SK-N-SH (cell line): ENCODE measurements at regions not wholly inside any gene's neighbourhood (a gene's known extent, or its start where the extent isn't known, plus 50 kb on each side); places are given as distances from the start of the nearest gene placed in this dataset.

Experiments
- CTCF ChIA-PET: fragments of 300-600, 350-600 bp; formaldehyde crosslinking; extraction: SDS; loops from one replicate; lab custom pipeline; 2021; lab: Yijun Ruan, JAX
- POLR2A ChIA-PET: fragments of 350-600 bp; sonication (Branson Sonifier 250); formaldehyde crosslinking; extraction: SDS; loops from one replicate; lab custom pipeline; 2020; ENCODE audit warnings: antibody characterized with exemption, inconsistent platforms; lab: Yijun Ruan, JAX
- DNase-seq: peaks from one replicate; pipeline ENCODE4 v3.0.0; 2012
- H2AFZ ChIP-seq: fragments of 200-600 bp; sonication (generic); 2 replicates; pipeline ENCODE4 v1.8.1; 2016; ENCODE audit warnings: antibody characterized with exemption, mild to moderate bottlenecking, low read depth
- H3F3A ChIP-seq: fragments of 200-600 bp; sonication (generic); replicated peaks from 2 replicates; pipeline ENCODE3; 2016; ENCODE audit warnings: antibody characterized with exemption, mild to moderate bottlenecking; ENCODE audit not compliant: insufficient read depth
- H3K27ac ChIP-seq, 2 experiments: fragments of 200-500 bp in 1 of 2; fragments of 200-600 bp in 1 of 2; sonication (Bioruptor generic) in 1 of 2; sonication (generic), shearing (Covaris generic) in 1 of 2; 2 replicates each; pipeline versions ENCODE4 v1.5.1 to v1.6.1; 2014 to 2016; ENCODE audit warnings: low read depth in 2 of 2, inconsistent platforms in 1 of 2, low read length in 1 of 2, mild to moderate bottlenecking in 1 of 2, mixed read lengths in 1 of 2
- H3K27me3 ChIP-seq: fragments of 200-600 bp; sonication (generic), shearing (Covaris generic); 2 replicates; pipeline ENCODE4 v1.6.1; 2016; ENCODE audit warnings: mixed run types; ENCODE audit not compliant: insufficient read depth
- H3K36me3 ChIP-seq, 2 experiments: fragments of 200-500 bp in 1 of 2; fragments of 200-600 bp in 1 of 2; sonication (Bioruptor generic) in 1 of 2; sonication (generic) in 1 of 2; replicated peaks in 1 of 2; 2 replicates each; pipeline versions ENCODE3 to v1.5.1; 2014 to 2016; ENCODE audit warnings: low read length in 1 of 2, mild to moderate bottlenecking in 1 of 2; ENCODE audit not compliant: insufficient read depth in 2 of 2, control insufficient read depth in 1 of 2
- H3K4me1 ChIP-seq, 2 experiments: fragments of 200-500 bp in 1 of 2; fragments of 200-600 bp in 1 of 2; sonication (Bioruptor generic) in 1 of 2; sonication (generic), shearing (Covaris generic) in 1 of 2; 2 replicates each; pipeline versions ENCODE4 v1.5.1 to v1.6.1; 2014 to 2016; ENCODE audit warnings: low read depth in 1 of 2, low read length in 1 of 2, mixed run types in 1 of 2; ENCODE audit not compliant: insufficient read depth in 2 of 2, control insufficient read depth in 1 of 2
- H3K4me2 ChIP-seq: fragments of 200-600 bp; sonication (generic), shearing (Covaris generic); 2 replicates; pipeline ENCODE4 v1.6.1; 2017; ENCODE audit warnings: mixed run types
- H3K4me3 ChIP-seq, 2 experiments: fragments of 200-500 bp in 1 of 2; fragments of 200-600 bp in 1 of 2; sonication (Bioruptor generic) in 1 of 2; sonication (generic), shearing (Covaris generic) in 1 of 2; 2 replicates each; pipeline versions ENCODE4 v1.5.1 to v1.8.1; 2014 to 2016; ENCODE audit warnings: low read depth in 2 of 2, inconsistent platforms in 1 of 2, low read length in 1 of 2, mild to moderate bottlenecking in 1 of 2, mixed read lengths in 1 of 2, moderate library complexity in 1 of 2
- H3K79me2 ChIP-seq: fragments of 200-600 bp; sonication (generic); 2 replicates; pipeline ENCODE4 v1.8.1; 2017; ENCODE audit warnings: mild to moderate bottlenecking; ENCODE audit not compliant: insufficient read depth
- H3K9ac ChIP-seq: fragments of 200-600 bp; sonication (generic); 2 replicates; pipeline ENCODE4 v1.6.1; 2017; ENCODE audit warnings: mixed run types
- H3K9me2 ChIP-seq: fragments of 200-600 bp; sonication (generic); 2 replicates; pipeline ENCODE4 v1.6.1; 2017; ENCODE audit warnings: mixed run types
- H3K9me3 ChIP-seq: fragments of 200-600 bp; sonication (generic); 2 replicates; pipeline ENCODE4 v1.6.1; 2017; ENCODE audit warnings: mixed run types, mild to moderate bottlenecking, moderate library complexity
- H4K20me1 ChIP-seq: fragments of 200-600 bp; sonication (generic); 2 replicates; pipeline ENCODE4 v1.6.1; 2017; ENCODE audit warnings: mild to moderate bottlenecking, mixed run types; ENCODE audit not compliant: insufficient read depth
- ELF1 ChIP-seq: IDR thresholded peaks from 2 replicates; pipeline ENCODE4 v1.4.0; 2012
- EZH2phosphoT487 ChIP-seq: fragments of 200-600 bp; sonication (generic); IDR thresholded peaks from 2 replicates; pipeline ENCODE4 v1.6.1; 2017; ENCODE audit warnings: low read depth, mixed run types, mild to moderate bottlenecking, antibody characterized with exemption, moderate library complexity, borderline replicate concordance
- FOSL2 ChIP-seq: IDR thresholded peaks from 2 replicates; pipeline ENCODE4 v1.4.0; 2012; ENCODE audit warnings: low read depth, mild to moderate bottlenecking, moderate library complexity, borderline replicate concordance
- FOXJ3 ChIP-seq: sonication (generic); formaldehyde crosslinking; IDR thresholded peaks from 2 replicates; pipeline ENCODE4 v1.5.1; 2020; ENCODE audit warnings: mild to moderate bottlenecking, missing genetic modification reagents
- FOXM1 ChIP-seq: IDR thresholded peaks from 2 replicates; pipeline ENCODE4 v1.4.0; 2012; ENCODE audit warnings: low read depth, mild to moderate bottlenecking
- GATA2 ChIP-seq: sonication (generic); formaldehyde crosslinking; IDR thresholded peaks from 2 replicates; pipeline ENCODE4 v1.5.0; 2020; ENCODE audit warnings: mild to moderate bottlenecking, missing genetic modification reagents
- RAD21 ChIP-seq: IDR thresholded peaks from 2 replicates; pipeline ENCODE4 v1.6.1; 2012; ENCODE audit warnings: mild to moderate bottlenecking, low read length
- SIN3A ChIP-seq: IDR thresholded peaks from 2 replicates; pipeline ENCODE4 v1.6.1; 2012; ENCODE audit warnings: low read depth, mild to moderate bottlenecking, low read length, moderate library complexity, borderline replicate concordance
- SMC3 ChIP-seq: IDR thresholded peaks from 2 replicates; pipeline ENCODE4 v1.6.1; 2012; ENCODE audit warnings: low read depth, low read length, improper control_type of control experiment
- TAF1 ChIP-seq: IDR thresholded peaks from 2 replicates; pipeline ENCODE4 v1.6.1; 2012; ENCODE audit warnings: low read depth, mild to moderate bottlenecking, low read length, moderate library complexity, borderline replicate concordance
- TCF12 ChIP-seq: IDR thresholded peaks from 2 replicates; pipeline ENCODE4 v1.4.0; 2012
- TEAD4 ChIP-seq: IDR thresholded peaks from 2 replicates; pipeline ENCODE4 v1.4.0; 2012; ENCODE audit warnings: mild to moderate bottlenecking, borderline replicate concordance; ENCODE audit not compliant: insufficient read depth
- YY1 ChIP-seq: IDR thresholded peaks from 2 replicates; pipeline ENCODE4 v1.4.0; 2012; ENCODE audit warnings: low read depth, mild to moderate bottlenecking
- WGBS: methylation state at CpG from one replicate; pipeline ENCODE4 v1.1.6; 2017; ENCODE audit warnings: low lambda C conversion rate; 5-methylcytosine and 5-hydroxymethylcytosine counted together
- TF ChIP-seq, protein P1 (sequence below): fragments of 200-600 bp; sonication (generic); IDR thresholded peaks from 2 replicates; pipeline ENCODE4 v1.6.1; 2017; ENCODE audit warnings: antibody characterized with exemption, mild to moderate bottlenecking, moderate library complexity
- TF ChIP-seq, protein P2 (sequence below): fragments of 150-350 bp; IDR thresholded peaks from 2 replicates; pipeline ENCODE4 v1.6.1; 2016; ENCODE audit warnings: mild to moderate bottlenecking, low read depth, low read length
- TF ChIP-seq, protein P3 (sequence below): IDR thresholded peaks from 2 replicates; pipeline ENCODE4 v1.4.0; 2012; ENCODE audit warnings: low read depth, borderline replicate concordance

DNA sequence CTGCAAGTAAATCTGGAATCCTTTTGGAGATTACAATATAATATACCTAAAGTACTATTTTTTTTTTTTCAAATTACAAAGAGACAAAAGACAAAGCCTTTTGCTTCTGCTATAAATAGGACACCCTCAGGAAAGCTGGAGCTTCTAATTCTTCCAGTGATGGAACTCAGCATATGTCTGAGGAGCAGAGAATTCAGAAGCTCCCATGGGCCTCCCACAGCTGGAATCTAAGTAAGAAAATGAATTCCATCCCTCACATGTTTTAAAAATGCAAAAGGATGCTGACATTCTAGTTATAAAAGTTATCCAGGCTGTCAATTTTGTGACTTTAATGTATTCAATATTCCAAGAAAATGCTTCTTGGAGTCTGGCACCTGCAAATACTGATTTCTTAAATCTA, 571.3 kb upstream of the LRRTM4 start:
- POLR2A ChIA-PET = no interaction called here
- H3K36me3 ChIP-seq = no peaks in the 10 kb centered on the region

DNA sequence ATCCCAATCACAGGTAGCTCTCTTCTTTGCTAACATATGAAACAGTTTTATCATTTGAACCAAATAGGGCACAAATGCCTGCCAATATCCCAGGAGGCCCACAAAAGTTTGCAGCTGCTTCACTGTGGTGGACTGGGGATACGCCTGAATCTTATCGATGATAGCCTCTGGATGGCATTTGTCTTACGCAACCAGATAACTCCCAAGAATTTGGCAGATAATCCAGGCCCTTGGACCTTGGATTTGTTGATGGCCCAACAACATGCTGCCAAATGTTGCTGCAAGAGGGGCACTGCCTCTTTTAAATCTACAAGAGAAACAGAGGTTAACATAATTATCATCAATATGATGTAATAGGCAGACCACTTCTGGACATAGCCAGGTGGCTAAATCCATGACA, 587.1 kb upstream of the LRRTM4 start:
- no peaks in the 10 kb centered on the region for H3K9me3 ChIP-seq
- no peak overlapping the region for H3K4me2 ChIP-seq
- no peaks in the 10 kb centered on the region for H3K79me2 ChIP-seq
- H3K27ac ChIP-seq = no peak overlapping the region
- TF ChIP-seq FOXJ3 (CRISPR knock-in tag) (no peak), FOXM1 (no peak), TAF1 (no peak), RAD21 (no peak), ELF1 (no peak), TEAD4 (no peak), EZH2phosphoT487 (no peak), GATA2 (CRISPR knock-in tag) (no peak), SMC3 (no peak), FOSL2 (no peak)
- TF ChIP-seq, protein P1, sequence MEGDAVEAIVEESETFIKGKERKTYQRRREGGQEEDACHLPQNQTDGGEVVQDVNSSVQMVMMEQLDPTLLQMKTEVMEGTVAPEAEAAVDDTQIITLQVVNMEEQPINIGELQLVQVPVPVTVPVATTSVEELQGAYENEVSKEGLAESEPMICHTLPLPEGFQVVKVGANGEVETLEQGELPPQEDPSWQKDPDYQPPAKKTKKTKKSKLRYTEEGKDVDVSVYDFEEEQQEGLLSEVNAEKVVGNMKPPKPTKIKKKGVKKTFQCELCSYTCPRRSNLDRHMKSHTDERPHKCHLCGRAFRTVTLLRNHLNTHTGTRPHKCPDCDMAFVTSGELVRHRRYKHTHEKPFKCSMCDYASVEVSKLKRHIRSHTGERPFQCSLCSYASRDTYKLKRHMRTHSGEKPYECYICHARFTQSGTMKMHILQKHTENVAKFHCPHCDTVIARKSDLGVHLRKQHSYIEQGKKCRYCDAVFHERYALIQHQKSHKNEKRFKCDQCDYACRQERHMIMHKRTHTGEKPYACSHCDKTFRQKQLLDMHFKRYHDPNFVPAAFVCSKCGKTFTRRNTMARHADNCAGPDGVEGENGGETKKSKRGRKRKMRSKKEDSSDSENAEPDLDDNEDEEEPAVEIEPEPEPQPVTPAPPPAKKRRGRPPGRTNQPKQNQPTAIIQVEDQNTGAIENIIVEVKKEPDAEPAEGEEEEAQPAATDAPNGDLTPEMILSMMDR = no peak
- TF ChIP-seq, protein P2, sequence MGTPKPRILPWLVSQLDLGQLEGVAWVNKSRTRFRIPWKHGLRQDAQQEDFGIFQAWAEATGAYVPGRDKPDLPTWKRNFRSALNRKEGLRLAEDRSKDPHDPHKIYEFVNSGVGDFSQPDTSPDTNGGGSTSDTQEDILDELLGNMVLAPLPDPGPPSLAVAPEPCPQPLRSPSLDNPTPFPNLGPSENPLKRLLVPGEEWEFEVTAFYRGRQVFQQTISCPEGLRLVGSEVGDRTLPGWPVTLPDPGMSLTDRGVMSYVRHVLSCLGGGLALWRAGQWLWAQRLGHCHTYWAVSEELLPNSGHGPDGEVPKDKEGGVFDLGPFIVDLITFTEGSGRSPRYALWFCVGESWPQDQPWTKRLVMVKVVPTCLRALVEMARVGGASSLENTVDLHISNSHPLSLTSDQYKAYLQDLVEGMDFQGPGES = no peak
- TF ChIP-seq, protein P3, sequence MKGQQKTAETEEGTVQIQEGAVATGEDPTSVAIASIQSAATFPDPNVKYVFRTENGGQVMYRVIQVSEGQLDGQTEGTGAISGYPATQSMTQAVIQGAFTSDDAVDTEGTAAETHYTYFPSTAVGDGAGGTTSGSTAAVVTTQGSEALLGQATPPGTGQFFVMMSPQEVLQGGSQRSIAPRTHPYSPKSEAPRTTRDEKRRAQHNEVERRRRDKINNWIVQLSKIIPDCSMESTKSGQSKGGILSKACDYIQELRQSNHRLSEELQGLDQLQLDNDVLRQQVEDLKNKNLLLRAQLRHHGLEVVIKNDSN = no peak
- H3K27me3 ChIP-seq = no peaks in the 10 kb centered on the region
- no peak overlapping the region for H3K4me3 ChIP-seq
- no peaks in the 10 kb centered on the region for H3K4me1 ChIP-seq
- no peaks in the 10 kb centered on the region; the same call in 1 of the 2 replicates for H3K9me2 ChIP-seq
- H3F3A ChIP-seq = no peaks in the 10 kb centered on the region
- ChIA-PET POLR2A (no interaction called here), CTCF (interaction anchor here (1.1 kb wide), 1 partner anchor 20 kb away, joined by 3 read pairs; no protein-coding TSS in a partner anchor)
- no peaks in the 10 kb centered on the region for H4K20me1 ChIP-seq
- DNase-seq = no peak
- H2AFZ ChIP-seq = no peak overlapping the region
- 68% methylated on average over 3 of the region's 3 CpGs for WGBS
- H3K9ac ChIP-seq = no peak overlapping the region
- H3K36me3 ChIP-seq = no peaks in the 10 kb centered on the region

More for the DNA sequence above, 571.3 kb upstream of the LRRTM4 start:
- Histone ChIP-seq H4K20me1 (no peaks in the 10 kb centered on the region), H3K27me3 (no peaks in the 10 kb centered on the region), H3K27ac (no peak overlapping the region), H3K9me3 (no peaks in the 10 kb centered on the region), H3K4me3 (no peak overlapping the region), H2AFZ (no peak overlapping the region), H3K4me2 (no peak overlapping the region), H3K79me2 (no peaks in the 10 kb centered on the region), H3K9me2 (no peaks in the 10 kb centered on the region), H3K9ac (no peak overlapping the region), H3K4me1 (no peaks in the 10 kb centered on the region), H3F3A (no peaks in the 10 kb centered on the region)
- CTCF ChIA-PET = interaction anchor here (0.6 kb wide), 1 partner anchor 19 kb away, joined by 3 read pairs; no protein-coding TSS in a partner anchor
- TF ChIP-seq FOXJ3 (CRISPR knock-in tag) (no peak), SIN3A (no peak), TCF12 (no peak), YY1 (no peak), FOSL2 (no peak)
- no peak for DNase-seq
